ENCODE measurements at regions not wholly inside any gene's neighbourhood (a gene's known extent, or its start where the extent isn't known, plus 50 kb on each side); places are given as distances from the start of the nearest gene placed in this dataset.

DNA sequence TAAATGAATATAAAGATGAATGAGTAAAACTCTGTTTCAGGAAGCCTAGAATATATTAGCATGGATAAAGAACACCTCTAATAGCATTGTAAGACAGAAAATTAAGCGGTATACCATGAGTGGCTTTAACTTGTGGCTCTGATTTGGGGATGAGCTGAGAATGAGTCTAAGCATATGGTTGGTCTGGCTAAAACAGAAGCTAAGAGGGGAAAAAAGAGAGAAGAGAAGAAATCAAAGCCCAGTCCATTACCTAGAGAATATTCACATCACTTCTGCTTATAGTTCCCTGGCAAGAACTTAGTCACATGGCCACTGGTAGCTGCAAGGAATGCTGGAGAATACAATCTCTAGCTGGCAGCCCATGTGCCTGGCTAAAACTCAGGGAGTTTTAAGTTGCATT lies 414.5 kb downstream of the PRDM5 start:
- Mint-ChIP-seq H3K9me3 (peaks cover 34% of the 10 kb centered on the region), H3K36me3 (ENCODE audit: low read depth) (peaks cover 4% of the 10 kb centered on the region), H3K4me1 (peaks cover 3% of the 10 kb centered on the region), H3K27me3 (ENCODE audit: low read depth, poor library complexity) (no peaks in the 10 kb centered on the region), H3K27ac (no peak overlapping the region), H3K4me3 (no peak overlapping the region)
- DNase-seq = no peak
- TF ChIP-seq, protein P1, sequence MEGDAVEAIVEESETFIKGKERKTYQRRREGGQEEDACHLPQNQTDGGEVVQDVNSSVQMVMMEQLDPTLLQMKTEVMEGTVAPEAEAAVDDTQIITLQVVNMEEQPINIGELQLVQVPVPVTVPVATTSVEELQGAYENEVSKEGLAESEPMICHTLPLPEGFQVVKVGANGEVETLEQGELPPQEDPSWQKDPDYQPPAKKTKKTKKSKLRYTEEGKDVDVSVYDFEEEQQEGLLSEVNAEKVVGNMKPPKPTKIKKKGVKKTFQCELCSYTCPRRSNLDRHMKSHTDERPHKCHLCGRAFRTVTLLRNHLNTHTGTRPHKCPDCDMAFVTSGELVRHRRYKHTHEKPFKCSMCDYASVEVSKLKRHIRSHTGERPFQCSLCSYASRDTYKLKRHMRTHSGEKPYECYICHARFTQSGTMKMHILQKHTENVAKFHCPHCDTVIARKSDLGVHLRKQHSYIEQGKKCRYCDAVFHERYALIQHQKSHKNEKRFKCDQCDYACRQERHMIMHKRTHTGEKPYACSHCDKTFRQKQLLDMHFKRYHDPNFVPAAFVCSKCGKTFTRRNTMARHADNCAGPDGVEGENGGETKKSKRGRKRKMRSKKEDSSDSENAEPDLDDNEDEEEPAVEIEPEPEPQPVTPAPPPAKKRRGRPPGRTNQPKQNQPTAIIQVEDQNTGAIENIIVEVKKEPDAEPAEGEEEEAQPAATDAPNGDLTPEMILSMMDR (IDR thresholded peaks at IDR 0.05) = no peak

DNA sequence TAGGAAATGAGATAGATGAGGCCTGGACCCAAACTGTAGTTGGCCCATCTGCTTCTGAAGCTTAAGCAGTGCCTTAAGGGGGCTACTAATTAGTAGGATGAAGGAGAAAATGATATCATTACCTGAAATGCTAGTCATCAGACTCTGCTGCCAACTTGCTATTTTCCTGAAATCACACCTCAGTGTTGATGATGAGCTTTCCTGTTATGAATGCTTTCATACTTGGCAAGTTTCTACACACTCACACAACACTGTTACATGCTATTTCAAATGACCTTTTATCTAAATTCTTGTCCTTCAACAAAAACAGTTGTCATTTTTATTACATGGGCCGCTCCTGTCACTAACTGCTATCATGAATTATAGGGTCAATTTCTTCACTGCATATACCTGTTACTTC lies 416.0 kb downstream of the PRDM5 start:
- no peak for DNase-seq
- TF ChIP-seq, protein P1 (IDR thresholded peaks at IDR 0.05) = no peak
- Mint-ChIP-seq H3K9me3 (peaks cover 26% of the 10 kb centered on the region), H3K4me1 (peaks cover 3% of the 10 kb centered on the region), H3K36me3 (ENCODE audit: low read depth) (peaks cover 10% of the 10 kb centered on the region), H3K27ac (no peak overlapping the region), H3K27me3 (ENCODE audit: low read depth, poor library complexity) (peaks cover 2% of the 10 kb centered on the region), H3K4me3 (no peak overlapping the region)

DNA sequence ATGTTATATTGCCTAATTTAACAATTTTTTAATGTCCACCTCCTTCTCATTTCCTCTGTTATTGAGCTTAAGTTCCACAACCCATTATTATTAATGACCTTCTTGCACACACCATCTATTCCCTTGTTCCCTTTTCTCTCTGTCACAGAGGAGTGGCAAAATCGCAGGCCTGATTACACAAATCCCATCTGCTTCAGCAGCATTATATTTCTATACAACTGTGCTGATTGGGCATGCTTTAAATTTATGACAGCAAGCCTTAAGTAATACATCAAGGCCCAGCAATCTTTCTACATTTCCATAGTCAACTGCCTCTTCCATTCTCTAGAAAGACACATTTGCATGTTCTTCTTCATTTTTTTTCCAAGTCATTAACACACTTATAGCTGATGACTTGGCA lies 423.8 kb downstream of the PRDM5 start:
- Mint-ChIP-seq H3K9me3 (peaks cover 12% of the 10 kb centered on the region), H3K4me1 (no peaks in the 10 kb centered on the region), H3K27ac (no peak overlapping the region), H3K36me3 (ENCODE audit: low read depth) (peaks cover 10% of the 10 kb centered on the region), H3K27me3 (ENCODE audit: low read depth, poor library complexity) (peaks cover 2% of the 10 kb centered on the region), H3K4me3 (no peak overlapping the region)
- DNase-seq = no peak
- TF ChIP-seq, protein P1 (IDR thresholded peaks at IDR 0.05) = no peak

DNA sequence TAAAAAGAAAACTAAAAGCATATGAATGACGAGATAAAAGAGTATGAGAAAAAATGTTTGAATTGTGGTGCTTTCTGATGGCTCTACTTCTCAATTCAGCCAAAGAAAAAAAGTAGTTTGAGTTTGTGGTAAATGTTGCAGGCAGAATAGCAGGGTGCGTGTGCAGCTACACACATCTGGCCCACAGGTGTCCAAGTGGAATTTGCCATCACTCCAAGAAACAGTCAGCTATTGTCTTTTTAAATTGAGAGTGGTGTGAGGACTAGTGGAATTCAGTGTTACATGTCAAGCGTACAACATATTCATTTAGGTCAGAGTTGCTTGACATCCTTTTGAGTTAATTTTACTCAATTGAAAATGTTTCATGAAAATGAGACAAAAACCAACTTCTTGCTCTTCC lies 424.8 kb upstream of the MAD2L1 start:
- H3K36me3 Mint-ChIP-seq (ENCODE audit: low read depth) = no peaks in the 10 kb centered on the region
- no peak overlapping the region for H3K4me3 Mint-ChIP-seq
- no peaks in the 10 kb centered on the region for H3K27me3 Mint-ChIP-seq (ENCODE audit: low read depth, poor library complexity)
- H3K4me1 Mint-ChIP-seq = no peaks in the 10 kb centered on the region
- TF ChIP-seq, protein P1 (IDR thresholded peaks at IDR 0.05) = no peak
- no peaks in the 10 kb centered on the region for H3K9me3 Mint-ChIP-seq
- H3K27ac Mint-ChIP-seq = no peak overlapping the region
- DNase-seq = no peak

DNA sequence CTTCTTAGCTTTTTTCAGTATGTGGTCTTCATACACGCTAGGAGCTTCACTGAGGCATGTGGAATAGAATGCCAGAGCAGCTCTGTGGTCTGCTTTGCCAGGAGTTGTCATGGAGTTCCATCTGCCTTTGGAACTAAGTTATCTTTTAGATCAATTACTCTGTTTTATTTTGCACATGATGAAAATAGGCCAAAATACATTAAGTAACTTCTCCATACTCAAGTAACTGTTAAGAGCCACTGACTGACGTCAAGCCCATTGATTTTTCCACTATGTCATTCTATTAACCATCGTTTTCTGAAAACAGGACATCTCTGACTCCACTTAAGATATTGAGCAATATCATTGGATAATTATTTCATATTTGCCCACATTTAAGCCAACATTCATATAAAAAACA lies 415.1 kb upstream of the MAD2L1 start:
- H3K27ac Mint-ChIP-seq = no peak overlapping the region
- DNase-seq = no peak
- H3K4me3 Mint-ChIP-seq = no peak overlapping the region
- no peaks in the 10 kb centered on the region for H3K36me3 Mint-ChIP-seq (ENCODE audit: low read depth)
- TF ChIP-seq, protein P1 (IDR thresholded peaks at IDR 0.05) = no peak
- H3K27me3 Mint-ChIP-seq (ENCODE audit: low read depth, poor library complexity) = no peaks in the 10 kb centered on the region
- no peaks in the 10 kb centered on the region for H3K4me1 Mint-ChIP-seq
- H3K9me3 Mint-ChIP-seq = peaks cover 3% of the 10 kb centered on the region

DNA sequence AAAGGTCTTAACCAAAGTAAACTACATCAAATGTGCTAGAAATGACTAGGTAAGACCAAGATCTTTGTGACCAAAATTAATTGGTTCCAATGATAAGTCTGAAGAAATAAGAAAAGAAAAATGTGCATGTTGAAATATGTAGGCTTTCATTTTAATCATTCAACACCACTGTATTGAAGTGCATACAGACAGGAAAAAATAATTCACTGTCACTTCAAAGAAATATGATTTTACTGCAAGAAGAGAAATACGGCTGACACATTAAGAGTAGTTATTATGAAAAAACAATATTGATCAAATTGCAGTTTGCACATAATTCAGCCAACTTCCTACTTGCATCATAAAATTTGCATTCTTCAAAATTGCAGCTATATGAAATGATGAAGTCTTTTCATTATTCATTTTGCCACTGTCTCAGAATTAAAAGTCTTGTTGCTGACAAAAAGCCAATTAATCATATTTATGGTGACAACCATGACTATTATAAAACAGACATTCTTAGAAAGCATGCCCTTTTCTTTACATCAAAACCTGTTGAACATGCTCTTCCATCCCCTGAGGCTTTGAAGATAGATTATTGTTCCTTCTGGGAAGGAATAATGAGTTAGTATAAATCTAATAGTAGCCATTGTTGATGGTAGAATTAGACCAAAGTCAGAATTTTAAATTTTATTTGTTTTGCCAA lies 405.9 kb upstream of the MAD2L1 start:
- DNase-seq = no peak
- Mint-ChIP-seq H3K27ac (no peak overlapping the region), H3K27me3 (ENCODE audit: low read depth, poor library complexity) (no peaks in the 10 kb centered on the region), H3K36me3 (ENCODE audit: low read depth) (no peaks in the 10 kb centered on the region), H3K4me1 (peaks cover 11% of the 10 kb centered on the region), H3K9me3 (no peaks in the 10 kb centered on the region), H3K4me3 (no peak overlapping the region)
- TF ChIP-seq, protein P1 (IDR thresholded peaks at IDR 0.05) = no peak
